ENCODE measurements at regions not wholly inside any gene's neighbourhood (a gene's known extent, or its start where the extent isn't known, plus 50 kb on each side); places are given as distances from the start of the nearest gene placed in this dataset.
A peak's percentile ranks its signal among the peaks of the same experiment; 100 is the strongest.
"Not testable (repeated sequence)": the region's sequence is repeated elsewhere in the genome, so short reads cannot be mapped to it uniquely, and the experiment has no call there.

DNA sequence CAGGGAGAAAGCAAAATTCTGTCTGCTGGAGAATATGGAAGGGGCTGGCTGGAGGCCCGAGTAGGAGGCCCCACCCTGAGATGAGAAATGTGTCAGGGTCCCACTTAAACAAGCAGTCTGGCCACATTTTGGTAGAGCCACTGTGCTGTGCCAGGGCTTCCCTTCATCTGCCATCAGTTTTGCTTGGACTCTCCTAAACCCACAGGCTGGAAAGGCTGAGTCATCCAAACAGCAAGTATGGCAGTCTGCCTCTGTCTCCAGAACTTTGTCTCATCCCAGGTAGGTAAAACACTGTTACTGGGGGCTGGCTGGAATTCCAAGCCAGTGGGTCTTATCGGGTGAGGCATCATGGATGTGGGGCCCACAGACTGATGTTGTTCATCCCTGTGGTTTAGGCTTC, 1390.6 kb downstream of the UQCRFS1 start:
- no peak for DNase-seq (ENCODE audit: low spot score)
- peaks cover 4% of the 10 kb centered on the region for H3K36me3 Mint-ChIP-seq (ENCODE audit: low read depth)
- no peak overlapping the region for H3K27ac Mint-ChIP-seq
- H3K4me3 Mint-ChIP-seq = no peak overlapping the region
- H3K27me3 Mint-ChIP-seq (ENCODE audit: low read depth) = no peaks in the 10 kb centered on the region
- H3K9me3 Mint-ChIP-seq = peaks cover 44% of the 10 kb centered on the region
- no peaks in the 10 kb centered on the region for H3K4me1 Mint-ChIP-seq (ENCODE audit: low read depth)

DNA sequence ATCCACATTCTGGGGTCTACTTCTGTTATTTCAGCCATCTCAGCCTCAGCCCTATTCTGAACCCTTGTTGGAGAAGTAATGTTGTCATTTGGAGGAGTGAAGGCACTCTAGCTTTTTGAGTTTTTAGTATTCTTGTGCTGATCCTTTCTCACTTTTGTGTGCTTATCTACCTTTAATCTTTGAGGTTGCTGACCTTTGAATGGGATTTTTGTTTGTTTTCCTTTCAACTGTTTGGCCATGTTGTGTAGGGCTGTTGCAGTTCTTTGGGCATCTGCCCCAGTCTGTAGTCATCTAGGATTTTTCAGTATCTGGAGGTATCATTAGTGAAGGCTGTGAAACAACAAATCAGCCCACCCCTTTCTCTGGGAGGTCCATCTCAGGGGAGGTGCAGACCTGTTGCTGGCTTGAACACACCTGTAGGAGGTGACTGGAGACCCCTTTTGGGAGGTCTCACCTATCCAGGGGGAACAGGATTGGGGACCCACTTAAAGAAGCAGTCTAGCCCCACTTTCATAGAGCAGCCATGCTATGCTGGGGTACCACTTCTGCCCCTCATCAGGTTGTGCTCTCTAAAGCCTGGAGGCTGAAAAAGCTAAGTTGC, 1391.4 kb downstream of the UQCRFS1 start:
- H3K36me3 Mint-ChIP-seq (ENCODE audit: low read depth) = peaks cover 4% of the 10 kb centered on the region
- DNase-seq (ENCODE audit: low spot score) = no peak
- H3K27me3 Mint-ChIP-seq (ENCODE audit: low read depth) = no peaks in the 10 kb centered on the region
- no peak overlapping the region for H3K4me3 Mint-ChIP-seq
- no peaks in the 10 kb centered on the region for H3K4me1 Mint-ChIP-seq (ENCODE audit: low read depth)
- H3K9me3 Mint-ChIP-seq = peaks cover 53% of the 10 kb centered on the region
- H3K27ac Mint-ChIP-seq = no peak overlapping the region

DNA sequence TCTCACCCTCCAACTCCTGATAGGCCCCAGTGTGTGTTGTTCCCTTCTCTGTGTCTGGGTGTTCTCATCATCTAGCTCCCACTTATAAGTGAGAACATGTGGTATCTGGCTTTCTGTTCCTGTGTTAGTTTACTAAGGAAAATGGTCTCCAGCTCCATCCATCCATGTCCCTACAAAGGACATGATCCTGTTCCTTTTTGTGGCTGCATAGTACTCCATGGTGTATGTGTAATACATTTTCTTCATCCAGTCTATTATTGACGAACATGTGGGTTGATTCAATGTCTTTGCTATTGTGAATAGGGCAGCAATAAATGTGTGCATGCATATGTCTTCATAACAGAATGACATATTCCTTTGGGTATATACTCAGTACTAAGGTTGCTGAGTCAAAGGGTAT, 1397.0 kb downstream of the UQCRFS1 start:
- no peak for DNase-seq (ENCODE audit: low spot score)
- Mint-ChIP-seq H3K36me3 (ENCODE audit: low read depth) (peaks cover 4% of the 10 kb centered on the region), H3K4me3 (no peak overlapping the region)

DNA sequence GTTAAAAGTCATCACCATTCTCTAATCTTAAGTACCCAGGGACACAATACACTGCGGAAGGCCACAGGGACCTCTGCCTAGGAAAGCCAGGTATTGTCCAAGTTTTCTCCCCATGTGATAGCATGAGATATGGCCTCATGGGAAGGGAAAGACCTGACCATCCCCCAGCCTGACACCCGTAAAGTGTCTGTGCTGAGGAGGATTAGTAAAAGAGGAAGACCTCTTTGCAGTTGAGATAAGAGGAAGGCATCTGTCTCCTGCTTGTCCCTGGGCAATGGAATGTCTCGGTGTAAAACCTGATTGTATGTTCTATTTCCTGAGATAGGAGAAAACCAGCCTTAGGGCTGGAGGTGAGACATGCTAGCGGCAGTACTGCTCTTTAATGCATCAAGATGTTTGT, 1398.1 kb downstream of the UQCRFS1 start:
- not testable (repeated sequence) for H3K27ac Mint-ChIP-seq; H3K36me3 Mint-ChIP-seq (ENCODE audit: low read depth); H3K27me3 Mint-ChIP-seq (ENCODE audit: low read depth); H3K4me1 Mint-ChIP-seq (ENCODE audit: low read depth); DNase-seq (ENCODE audit: low spot score); H3K4me3 Mint-ChIP-seq
- peaks cover 51% of the 10 kb centered on the region for H3K9me3 Mint-ChIP-seq

More for the DNA sequence above, 1397.0 kb downstream of the UQCRFS1 start:
- Mint-ChIP-seq H3K27me3 (ENCODE audit: low read depth) (no peaks in the 10 kb centered on the region), H3K4me1 (ENCODE audit: low read depth) (no peaks in the 10 kb centered on the region), H3K27ac (no peak overlapping the region), H3K9me3 (peaks cover 53% of the 10 kb centered on the region)

DNA sequence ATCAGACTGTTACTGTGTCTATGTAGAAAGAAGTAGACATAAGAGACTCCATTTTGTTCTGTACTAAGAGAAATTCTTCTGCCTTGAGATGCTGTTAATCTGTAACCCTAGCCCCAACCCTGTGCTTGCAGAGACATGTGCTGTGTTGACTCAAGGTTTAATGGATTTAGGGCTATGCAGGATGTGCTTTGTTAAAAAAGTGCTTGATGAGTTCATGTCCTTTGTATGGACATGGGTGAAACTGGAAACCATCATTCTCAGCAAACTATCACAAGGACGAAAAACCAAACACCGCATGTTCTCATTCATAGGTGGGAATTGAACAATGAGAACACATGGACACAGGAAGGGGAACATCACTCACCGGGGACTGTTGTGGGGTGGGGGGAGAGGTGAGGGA, 1398.7 kb downstream of the UQCRFS1 start:
- H3K4me1 Mint-ChIP-seq (ENCODE audit: low read depth); DNase-seq (ENCODE audit: low spot score): not testable (repeated sequence)
- H3K9me3 Mint-ChIP-seq = peaks cover 51% of the 10 kb centered on the region

DNA sequence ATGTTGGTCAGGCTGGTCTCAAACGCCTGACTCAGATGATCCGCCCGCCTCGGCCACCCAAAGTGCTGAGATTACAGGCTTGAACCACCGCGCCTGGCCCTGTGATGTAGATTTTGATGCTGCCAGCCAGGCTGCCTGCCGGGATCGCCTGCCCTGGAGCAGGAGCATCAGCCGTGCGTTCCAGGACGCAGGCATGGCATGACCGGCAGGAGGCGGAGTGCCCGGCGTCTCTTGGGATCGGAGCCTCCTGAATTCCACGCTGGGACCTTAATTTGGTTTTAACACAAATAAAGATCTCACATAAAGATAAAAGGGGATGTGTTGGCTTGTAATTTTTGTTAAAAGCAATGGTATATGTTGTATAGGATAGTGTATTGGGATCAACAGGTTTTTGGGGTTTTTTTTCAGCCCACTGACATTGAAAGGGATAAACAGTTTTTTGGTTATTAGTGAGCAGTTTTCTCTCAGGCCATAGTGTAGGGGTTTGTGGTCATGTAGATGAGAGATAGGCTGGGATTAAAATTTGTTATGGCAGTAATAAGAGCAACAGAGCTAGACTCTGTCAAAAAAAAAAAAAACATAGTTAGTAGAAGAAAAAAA, 1406.4 kb downstream of the UQCRFS1 start:
- Mint-ChIP-seq H3K27me3 (ENCODE audit: low read depth) (no peaks in the 10 kb centered on the region), H3K9me3 (peaks cover 26% of the 10 kb centered on the region), H3K27ac (no peak overlapping the region), H3K4me1 (ENCODE audit: low read depth) (no peaks in the 10 kb centered on the region), H3K36me3 (ENCODE audit: low read depth) (peaks cover 35% of the 10 kb centered on the region), H3K4me3 (no peak overlapping the region)
- DNase-seq (ENCODE audit: low spot score) = no peak

More for the DNA sequence above, 1398.7 kb downstream of the UQCRFS1 start:
- not testable (repeated sequence) for H3K4me3 Mint-ChIP-seq; H3K27me3 Mint-ChIP-seq (ENCODE audit: low read depth); H3K27ac Mint-ChIP-seq; H3K36me3 Mint-ChIP-seq (ENCODE audit: low read depth)

DNA sequence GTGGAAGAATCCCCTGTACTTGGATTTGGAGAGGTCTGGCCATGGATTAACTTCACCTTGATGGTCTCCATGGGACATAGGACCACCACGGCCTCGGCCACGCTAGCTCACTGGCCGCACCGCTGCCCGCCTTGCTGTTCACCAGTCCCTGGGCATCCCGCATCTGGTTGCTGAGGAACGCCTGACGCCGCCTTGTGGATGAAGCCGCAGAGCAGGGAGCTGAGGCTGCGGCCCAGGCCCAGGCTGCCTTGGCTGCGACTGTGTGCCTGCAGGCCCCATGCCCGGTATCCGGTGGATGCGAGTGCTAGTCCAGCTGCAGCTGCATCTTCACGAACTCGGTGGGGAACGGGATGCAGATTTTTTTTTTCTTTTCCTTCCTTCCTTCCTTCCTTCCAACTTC, 1407.1 kb downstream of the UQCRFS1 start:
- Mint-ChIP-seq H3K27ac (no peak overlapping the region), H3K4me1 (ENCODE audit: low read depth) (no peaks in the 10 kb centered on the region), H3K9me3 (peaks cover 27% of the 10 kb centered on the region), H3K27me3 (ENCODE audit: low read depth) (no peaks in the 10 kb centered on the region), H3K36me3 (ENCODE audit: low read depth) (peaks cover 40% of the 10 kb centered on the region), H3K4me3 (no peak overlapping the region)
- no peak for DNase-seq (ENCODE audit: low spot score)

DNA sequence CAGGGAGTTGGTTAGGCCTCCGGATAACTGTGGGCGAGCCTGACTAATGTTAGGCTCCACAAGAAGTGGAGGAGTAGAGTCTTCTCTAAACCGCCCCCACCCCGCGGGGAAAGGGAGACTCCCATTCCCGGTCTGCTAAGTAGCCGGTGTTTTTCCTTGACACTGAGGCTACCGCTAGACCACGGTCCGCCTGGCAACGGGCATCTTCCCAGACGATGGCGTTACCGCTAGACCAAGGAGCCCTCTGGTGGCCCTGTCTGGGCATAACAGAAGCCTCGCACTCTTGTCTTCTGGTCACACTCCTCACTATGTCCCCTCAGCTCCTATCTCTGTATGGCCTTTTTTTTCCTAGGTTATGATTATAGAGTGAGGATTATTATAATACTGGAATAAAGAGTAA, 1410.7 kb downstream of the UQCRFS1 start:
- H3K27ac Mint-ChIP-seq = not testable (repeated sequence)

DNA sequence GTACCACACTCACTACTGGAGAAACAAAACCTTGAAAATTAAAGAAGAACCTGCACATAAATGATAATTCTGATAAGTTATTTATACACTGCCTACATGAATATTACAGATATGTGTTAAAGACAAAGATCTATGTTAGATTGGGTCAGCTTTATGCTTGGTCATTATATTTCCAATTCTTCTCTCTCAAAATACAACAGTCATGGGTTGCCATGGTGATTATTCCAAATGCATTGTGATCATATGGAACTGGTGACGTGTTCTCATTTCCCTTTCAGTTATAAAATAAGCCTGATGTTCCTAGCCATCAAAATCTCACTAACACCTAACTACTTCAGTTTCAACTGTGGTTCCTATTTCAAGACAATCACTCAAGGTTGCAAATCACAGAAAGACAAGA, 1416.4 kb downstream of the UQCRFS1 start:
- H3K27ac Mint-ChIP-seq = no peak overlapping the region
- H3K9me3 Mint-ChIP-seq = peaks cover 1% of the 10 kb centered on the region
- H3K36me3 Mint-ChIP-seq (ENCODE audit: low read depth) = peaks cover 34% of the 10 kb centered on the region
- H3K27me3 Mint-ChIP-seq (ENCODE audit: low read depth) = no peaks in the 10 kb centered on the region
- peaks cover 9% of the 10 kb centered on the region for H3K4me1 Mint-ChIP-seq (ENCODE audit: low read depth)
- no peak for DNase-seq (ENCODE audit: low spot score)
- peak overlapping the region; percentile 1 for H3K4me3 Mint-ChIP-seq

More for the DNA sequence above, 1410.7 kb downstream of the UQCRFS1 start:
- not testable (repeated sequence) for DNase-seq (ENCODE audit: low spot score); H3K4me3 Mint-ChIP-seq; H3K27me3 Mint-ChIP-seq (ENCODE audit: low read depth); H3K4me1 Mint-ChIP-seq (ENCODE audit: low read depth)
- H3K9me3 Mint-ChIP-seq = peaks cover 11% of the 10 kb centered on the region
- H3K36me3 Mint-ChIP-seq (ENCODE audit: low read depth) = peaks cover 57% of the 10 kb centered on the region

DNA sequence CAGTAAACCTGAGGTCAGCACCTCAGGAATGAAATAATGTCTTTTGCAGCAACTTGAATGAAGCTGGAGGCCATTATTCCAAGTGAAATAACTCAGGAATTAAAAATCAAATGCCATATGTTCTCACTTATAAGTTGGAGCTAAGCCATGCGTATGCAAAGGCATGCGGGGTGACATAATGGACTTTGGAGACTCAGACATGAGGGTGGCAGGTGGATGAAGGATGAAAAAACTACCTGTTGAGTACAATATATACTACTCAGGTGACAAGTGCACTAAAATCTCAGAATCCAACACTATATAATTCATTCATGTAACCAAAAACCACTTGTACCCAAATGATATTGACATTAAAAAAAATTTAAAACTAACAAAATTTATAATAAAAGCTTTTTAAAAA, 1416.9 kb downstream of the UQCRFS1 start:
- Mint-ChIP-seq H3K36me3 (ENCODE audit: low read depth) (peaks cover 32% of the 10 kb centered on the region), H3K27me3 (ENCODE audit: low read depth) (no peaks in the 10 kb centered on the region), H3K4me1 (ENCODE audit: low read depth) (peaks cover 9% of the 10 kb centered on the region), H3K4me3 (peak overlapping the region; percentile 30), H3K9me3 (no peaks in the 10 kb centered on the region), H3K27ac (no peak overlapping the region)
- no peak for DNase-seq (ENCODE audit: low spot score)

DNA sequence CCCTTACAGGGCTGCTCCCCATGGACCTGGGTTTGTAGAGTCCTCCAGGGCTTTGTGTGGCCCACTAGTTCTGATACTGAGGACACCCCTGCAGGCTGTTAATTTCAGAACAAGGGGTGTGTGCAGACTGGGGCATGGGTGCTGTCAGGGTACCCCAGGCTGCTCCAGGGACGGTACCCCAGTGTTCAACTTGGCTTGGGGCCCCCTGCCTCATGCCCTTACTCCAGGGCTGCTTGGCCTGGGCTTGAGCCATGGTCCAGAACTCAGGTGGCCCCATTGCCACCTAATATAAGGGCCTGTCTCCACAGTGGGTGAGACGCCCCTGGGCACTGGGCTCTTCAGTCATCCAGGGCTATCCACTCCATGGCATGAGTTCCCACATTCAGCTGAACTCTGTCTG, 1417.6 kb downstream of the UQCRFS1 start:
- peak overlapping the region; percentile 30 for H3K4me3 Mint-ChIP-seq
- H3K27me3 Mint-ChIP-seq (ENCODE audit: low read depth) = no peaks in the 10 kb centered on the region
- peaks cover 11% of the 10 kb centered on the region for H3K4me1 Mint-ChIP-seq (ENCODE audit: low read depth)
- H3K36me3 Mint-ChIP-seq (ENCODE audit: low read depth) = peaks cover 32% of the 10 kb centered on the region
- no peak for DNase-seq (ENCODE audit: low spot score)
- no peaks in the 10 kb centered on the region for H3K9me3 Mint-ChIP-seq
- no peak overlapping the region for H3K27ac Mint-ChIP-seq

DNA sequence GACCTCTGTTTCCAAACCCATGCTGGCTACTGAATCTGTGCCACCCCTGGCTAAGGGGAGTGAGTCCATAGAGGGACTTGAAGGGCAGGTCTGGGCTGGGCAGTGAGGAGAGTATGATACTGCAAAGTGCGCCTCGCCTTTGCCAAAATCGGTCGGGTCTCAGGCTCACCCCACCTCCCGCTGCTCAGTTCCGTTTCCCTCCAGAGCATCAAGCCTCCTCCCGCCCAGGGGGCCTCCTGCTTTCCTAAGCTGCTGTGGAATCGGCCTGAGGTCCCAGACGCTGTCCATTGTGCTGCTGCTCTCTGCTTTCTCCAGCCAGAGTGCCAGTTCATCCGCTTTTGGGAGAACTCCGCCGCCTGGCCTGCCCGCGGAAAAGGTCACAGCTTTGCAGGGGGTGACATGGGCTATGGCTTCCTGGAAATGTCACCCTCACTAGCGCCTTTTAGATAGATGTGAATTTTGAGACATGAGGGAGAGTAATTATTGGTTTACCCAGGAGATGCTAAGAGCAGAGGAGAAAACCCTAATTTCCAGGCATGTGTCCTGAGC, 1418.4 kb downstream of the UQCRFS1 start:
- peaks cover 9% of the 10 kb centered on the region for H3K4me1 Mint-ChIP-seq (ENCODE audit: low read depth)

DNA sequence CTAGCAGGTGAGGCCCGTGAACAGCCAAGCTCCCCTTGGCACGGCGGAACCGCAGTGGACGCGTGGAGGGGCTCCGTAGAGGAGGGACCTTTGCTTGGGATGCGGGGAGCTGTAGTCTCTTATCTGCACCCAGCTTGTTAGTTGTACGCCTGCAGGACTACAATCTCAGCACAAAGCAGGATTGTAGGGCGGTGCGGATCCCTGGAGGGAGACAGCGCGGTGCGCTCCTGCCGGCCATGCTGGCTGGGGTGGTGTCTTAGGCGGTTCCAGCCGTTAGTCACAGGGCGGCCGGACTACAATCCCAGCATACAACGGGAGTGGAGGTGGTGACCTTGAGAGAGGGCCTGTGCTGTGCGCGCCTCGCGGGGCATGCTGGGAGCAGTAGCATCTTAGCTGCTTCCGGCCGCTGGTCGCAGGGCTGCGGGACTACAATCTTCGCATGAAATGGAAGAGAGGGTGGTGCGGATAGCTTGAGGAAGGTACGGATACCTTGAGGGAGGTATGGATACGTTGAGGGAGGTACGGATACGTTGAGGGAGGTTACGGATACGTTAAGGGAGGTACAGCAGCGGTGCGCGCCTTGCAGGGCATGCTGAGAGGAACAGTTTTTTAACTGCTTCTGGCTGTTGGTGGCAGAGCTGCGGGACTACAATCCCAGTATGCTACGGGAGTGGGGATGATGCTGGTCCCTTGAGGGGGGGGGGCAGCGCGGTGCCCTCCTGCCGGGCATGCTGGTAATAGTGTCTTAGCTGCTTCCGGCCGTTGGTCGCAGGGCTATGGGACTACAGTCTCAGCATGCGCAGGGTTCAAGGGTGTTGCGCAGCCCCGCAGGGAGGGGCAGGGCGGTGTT, 1419.1 kb downstream of the UQCRFS1 start:
- peaks cover 1% of the 10 kb centered on the region for H3K9me3 Mint-ChIP-seq
- peak; percentile 90 for DNase-seq (ENCODE audit: low spot score)
- H3K4me3 Mint-ChIP-seq = peak overlapping the region; percentile 97
- H3K4me1 Mint-ChIP-seq (ENCODE audit: low read depth) = peaks cover 9% of the 10 kb centered on the region
- peak overlapping the region; percentile 98 for H3K27ac Mint-ChIP-seq
- peaks cover 26% of the 10 kb centered on the region for H3K36me3 Mint-ChIP-seq (ENCODE audit: low read depth)
- H3K27me3 Mint-ChIP-seq (ENCODE audit: low read depth) = no peaks in the 10 kb centered on the region

More for the DNA sequence above, 1418.4 kb downstream of the UQCRFS1 start:
- peaks cover 29% of the 10 kb centered on the region for H3K36me3 Mint-ChIP-seq (ENCODE audit: low read depth)
- no peaks in the 10 kb centered on the region for H3K9me3 Mint-ChIP-seq
- no peak for DNase-seq (ENCODE audit: low spot score)
- no peaks in the 10 kb centered on the region for H3K27me3 Mint-ChIP-seq (ENCODE audit: low read depth)
- H3K27ac Mint-ChIP-seq = peak overlapping the region; percentile 98
- H3K4me3 Mint-ChIP-seq = peak overlapping the region; percentile 97

DNA sequence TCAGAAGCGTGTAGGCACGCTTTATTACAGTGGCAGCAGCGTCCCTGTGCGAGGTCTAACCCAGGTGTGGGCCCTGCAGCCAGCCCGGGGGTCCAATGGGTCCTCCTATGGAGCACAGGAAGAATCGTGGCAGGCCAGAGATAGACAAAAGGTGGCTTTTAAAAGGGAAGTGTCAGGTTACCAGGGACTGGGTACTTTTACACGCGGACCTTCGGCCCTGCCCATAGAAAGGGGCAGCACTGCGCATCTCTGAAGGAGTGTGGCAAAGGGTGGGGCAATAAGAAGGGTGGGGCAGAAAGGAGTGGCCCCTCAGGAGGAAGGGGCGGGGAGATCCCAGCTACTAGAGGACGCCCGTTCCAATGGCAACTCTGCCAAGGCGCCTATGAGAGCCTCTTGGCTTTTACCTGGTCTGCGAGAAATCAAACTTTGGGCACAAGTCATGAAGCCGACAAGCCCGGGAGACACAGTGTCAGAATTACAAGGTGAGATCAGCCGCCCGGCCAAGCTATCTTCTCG, 1419.8 kb downstream of the UQCRFS1 start:
- Mint-ChIP-seq H3K9me3 (peaks cover 5% of the 10 kb centered on the region), H3K36me3 (ENCODE audit: low read depth) (peaks cover 28% of the 10 kb centered on the region), H3K27ac (peak overlapping the region; percentile 98), H3K4me3 (peak overlapping the region; percentile 97), H3K27me3 (ENCODE audit: low read depth) (no peaks in the 10 kb centered on the region), H3K4me1 (ENCODE audit: low read depth) (peaks cover 9% of the 10 kb centered on the region)
- peak; percentile 79 for DNase-seq (ENCODE audit: low spot score)
